H1 (cell line): ENCODE measurements at regions not wholly inside any gene's neighbourhood (a gene's known extent, or its start where the extent isn't known, plus 50 kb on each side); places are given as distances from the start of the nearest gene placed in this dataset.

Experiments
- CHD7 ChIP-seq: fragments of 300-600 bp; sonication (generic); IDR thresholded peaks from 2 replicates; pipeline ENCODE4 v1.7.1; 2012; ENCODE audit warnings: low read length, moderate library complexity, mild to moderate bottlenecking, inconsistent platforms; ENCODE audit not compliant: insufficient replicate concordance
- CTBP2 ChIP-seq: IDR thresholded peaks from 2 replicates; pipeline ENCODE4 v1.7.0; 2011; ENCODE audit warnings: borderline replicate concordance, mild to moderate bottlenecking, moderate library complexity, mixed read lengths, low read length; ENCODE audit not compliant: insufficient read depth, insufficient read length
- PHF8 ChIP-seq: fragments of 200-600 bp; sonication (generic); conservative IDR thresholded peaks from 2 replicates; pipeline ENCODE4 v1.7.1; 2012; ENCODE audit warnings: low read depth, mild to moderate bottlenecking, inconsistent platforms, low read length, moderate library complexity

- TF ChIP-seq CHD7 (no peak), CTBP2 (no peak), PHF8 (no peak)
Measured at GRCh38 chr2:128776461-128777195, 458.0 kb upstream of the HS6ST1 start (continued).
